Parathyroid adenoma (tissue), 2 donors: ENCODE measurements at regions not wholly inside any gene's neighbourhood (a gene's known extent, or its start where the extent isn't known, plus 50 kb on each side); places are given as distances from the start of the nearest gene placed in this dataset.

Experiments used
- H2AFZ ChIP-seq: fragments of 300-600 bp; sonication (generic); one replicate; pipeline ENCODE4 v1.7.0; 2017; ENCODE audit warnings: antibody characterized with exemption, mild to moderate bottlenecking
- H3K27ac ChIP-seq: fragments of 300-600 bp; sonication (generic); one replicate; pipeline ENCODE4 v1.7.0; 2017
- H3K27me3 ChIP-seq: fragments of 300-600 bp; sonication (generic); one replicate; pipeline ENCODE4 v1.7.0; 2017; ENCODE audit warnings: low read length; ENCODE audit not compliant: control insufficient read depth, insufficient read depth
- H3K36me3 ChIP-seq: fragments of 300-600 bp; sonication (generic); one replicate; pipeline ENCODE4 v1.7.0; 2017; ENCODE audit warnings: low read length; ENCODE audit not compliant: control insufficient read depth, insufficient read depth
- H3K4me1 ChIP-seq: fragments of 300-600 bp; sonication (generic); one replicate; pipeline ENCODE4 v1.7.0; 2017; ENCODE audit warnings: control low read depth
- H3K4me2 ChIP-seq: fragments of 300-600 bp; sonication (generic); one replicate; pipeline ENCODE4 v1.7.0; 2017; ENCODE audit warnings: low read length
- H3K4me3 ChIP-seq: fragments of 300-600 bp; sonication (generic); one replicate; pipeline ENCODE4 v1.7.0; 2017; ENCODE audit warnings: low read depth, low read length
- H3K79me2 ChIP-seq: fragments of 300-600 bp; sonication (generic); one replicate; pipeline ENCODE4 v1.7.0; 2017; ENCODE audit warnings: control low read depth
- H3K9ac ChIP-seq: fragments of 300-600 bp; sonication (generic); one replicate; pipeline ENCODE4 v1.7.0; 2017; ENCODE audit warnings: mild to moderate bottlenecking
- H3K9me3 ChIP-seq: fragments of 300-600 bp; sonication (generic); one replicate; pipeline ENCODE4 v1.7.0; 2017; ENCODE audit warnings: low read length; ENCODE audit not compliant: control insufficient read depth
- CTCF ChIP-seq: fragments of 300-600 bp; sonication (generic); IDR thresholded peaks from one replicate; pipeline ENCODE4 v1.7.0; 2017; ENCODE audit warnings: antibody characterized with exemption, mild to moderate bottlenecking
- donor health status: primary hyperparathyroidism.

DNA sequence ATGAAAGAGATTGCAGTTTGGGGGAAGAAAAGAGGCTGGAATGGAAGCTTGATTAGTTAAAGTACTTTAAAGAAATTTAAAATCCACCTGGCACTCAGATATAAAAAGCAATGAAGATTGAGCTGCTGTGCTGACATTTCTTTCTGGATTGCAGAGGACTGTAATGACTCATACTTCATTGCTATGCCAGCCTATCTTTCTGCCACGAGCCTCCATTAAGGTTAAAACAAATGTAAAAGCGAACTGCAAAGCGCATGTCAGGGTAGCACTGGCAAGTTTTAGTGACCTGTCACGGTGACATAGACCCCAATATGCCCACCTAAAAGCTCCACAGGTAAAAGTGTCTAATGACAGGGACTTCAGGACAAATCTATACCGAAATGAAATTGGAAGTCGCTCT, 449.6 kb downstream of the C6orf118 start:
- Histone ChIP-seq H3K4me1 (no peaks in the 10 kb centered on the region), H3K9me3 (no peaks in the 10 kb centered on the region), H3K27me3 (no peaks in the 10 kb centered on the region), H3K4me2 (no peak overlapping the region), H3K79me2 (no peaks in the 10 kb centered on the region), H3K9ac (no peak overlapping the region), H3K27ac (no peak overlapping the region), H3K36me3 (no peaks in the 10 kb centered on the region), H2AFZ (no peak overlapping the region), H3K4me3 (no peak overlapping the region)
- no peak for TF ChIP-seq CTCF

DNA sequence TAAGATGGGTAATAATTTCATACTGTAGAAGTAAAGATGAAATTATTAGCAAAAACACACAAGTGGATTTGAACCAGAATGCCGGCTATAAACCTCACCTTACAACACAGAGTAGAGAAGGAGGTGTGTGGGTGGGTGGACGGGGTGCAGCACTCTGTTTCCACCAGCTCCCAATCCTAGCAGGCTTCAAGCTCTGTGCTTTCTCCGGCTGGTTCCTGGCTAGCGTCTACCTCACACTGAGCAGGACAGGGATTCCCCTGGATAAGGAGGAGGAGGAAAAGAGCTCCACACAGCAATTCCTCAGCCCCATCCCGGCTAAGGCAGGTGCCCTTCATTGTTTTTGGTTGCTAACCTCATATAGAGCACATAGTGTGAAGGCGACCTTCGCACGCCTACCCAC, 453.3 kb downstream of the C6orf118 start:
- Histone ChIP-seq H3K4me1 (no peaks in the 10 kb centered on the region), H2AFZ (no peak overlapping the region), H3K27ac (no peak overlapping the region), H3K27me3 (no peaks in the 10 kb centered on the region), H3K4me3 (no peak overlapping the region), H3K79me2 (no peaks in the 10 kb centered on the region), H3K9me3 (no peaks in the 10 kb centered on the region), H3K9ac (no peak overlapping the region), H3K36me3 (no peaks in the 10 kb centered on the region), H3K4me2 (no peak overlapping the region)
- TF ChIP-seq CTCF, result no peak

DNA sequence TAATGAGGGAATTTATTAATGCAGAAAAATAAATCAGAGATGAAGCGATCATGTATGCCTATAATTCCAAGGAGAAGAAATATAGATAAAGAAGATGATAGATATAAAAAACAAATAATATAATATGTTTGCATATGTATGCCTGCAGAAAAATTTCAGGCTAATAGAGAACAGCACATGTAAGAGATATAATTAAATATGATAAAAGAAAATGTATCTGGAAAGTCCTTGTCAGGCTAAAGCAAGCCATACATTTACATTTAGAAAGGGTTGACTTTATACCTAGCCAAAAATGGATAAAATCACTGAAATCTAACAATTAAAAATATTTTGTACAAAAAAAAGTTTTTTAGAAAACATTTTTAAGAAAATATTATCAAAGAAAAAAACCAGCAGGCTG, 454.1 kb downstream of the C6orf118 start:
- Histone ChIP-seq H3K36me3 (no peaks in the 10 kb centered on the region), H3K9me3 (no peaks in the 10 kb centered on the region), H3K9ac (no peak overlapping the region), H3K4me1 (no peaks in the 10 kb centered on the region), H3K27me3 (no peaks in the 10 kb centered on the region), H3K4me3 (no peak overlapping the region), H3K79me2 (no peaks in the 10 kb centered on the region), H3K4me2 (no peak overlapping the region), H2AFZ (no peak overlapping the region), H3K27ac (no peak overlapping the region)
- no peak for TF ChIP-seq CTCF

DNA sequence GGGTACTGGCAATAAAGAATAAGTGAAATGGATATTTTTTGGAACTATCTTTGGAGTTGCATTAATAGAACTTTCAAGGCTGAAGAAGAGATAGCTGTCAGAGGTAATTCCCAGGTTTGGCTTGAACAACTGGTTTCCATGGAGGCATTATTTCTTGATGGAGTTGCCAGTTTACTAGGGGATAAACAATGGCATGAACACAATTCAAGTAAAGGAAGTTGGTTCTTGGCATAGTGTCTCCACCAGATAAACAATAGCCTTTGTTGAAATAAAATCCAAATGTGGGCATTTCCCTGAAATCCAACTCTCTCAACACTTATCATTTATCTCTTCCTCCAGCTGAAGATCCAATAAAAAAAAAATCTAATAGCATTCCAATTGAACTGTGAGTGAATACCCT, 454.9 kb downstream of the C6orf118 start:
- Histone ChIP-seq H3K36me3 (no peaks in the 10 kb centered on the region), H3K27me3 (no peaks in the 10 kb centered on the region), H3K9ac (no peak overlapping the region), H3K4me2 (no peak overlapping the region), H3K9me3 (no peaks in the 10 kb centered on the region), H3K79me2 (no peaks in the 10 kb centered on the region), H3K27ac (no peak overlapping the region), H2AFZ (no peak overlapping the region), H3K4me1 (no peaks in the 10 kb centered on the region), H3K4me3 (no peak overlapping the region)
- no peak for TF ChIP-seq CTCF

GRCh38 chr6:164845773-164846172, 463.6 kb downstream of the C6orf118 start:
- H3K36me3 ChIP-seq, result no peaks in the 10 kb centered on the region
- no peaks in the 10 kb centered on the region for H3K4me1 ChIP-seq
- H3K9me3 ChIP-seq, result no peaks in the 10 kb centered on the region
- H3K4me2 ChIP-seq, result no peak overlapping the region
- no peak overlapping the region for H3K27ac ChIP-seq
- H2AFZ ChIP-seq, result no peak overlapping the region
- no peaks in the 10 kb centered on the region for H3K79me2 ChIP-seq
- H3K9ac ChIP-seq, result no peak overlapping the region
- no peak for TF ChIP-seq CTCF
- H3K4me3 ChIP-seq, result no peak overlapping the region
- H3K27me3 ChIP-seq, result no peaks in the 10 kb centered on the region
